ENCODE measurements at regions not wholly inside any gene's neighbourhood (a gene's known extent, or its start where the extent isn't known, plus 50 kb on each side); places are given as distances from the start of the nearest gene placed in this dataset.

DNA sequence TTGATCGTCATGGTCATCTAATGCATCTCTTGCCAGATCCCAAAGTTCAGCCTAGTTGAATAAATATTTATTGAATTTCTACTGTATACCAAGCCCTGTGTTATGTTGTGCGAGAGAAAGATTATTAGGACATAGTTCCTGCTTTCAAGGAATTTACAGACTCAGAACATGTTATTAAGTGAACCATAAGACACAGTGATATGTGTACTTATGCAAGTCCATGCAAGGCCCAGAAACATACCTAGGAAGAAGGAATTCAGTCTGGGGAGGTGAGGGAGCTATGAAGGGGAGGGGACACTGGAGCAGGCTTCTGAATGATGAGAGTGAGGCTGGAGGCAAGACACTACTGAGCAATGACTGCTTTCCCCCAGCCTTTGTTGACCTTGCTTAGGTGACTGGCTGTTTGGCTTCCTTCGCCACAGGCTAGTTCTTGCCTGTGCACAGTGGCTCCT, 81.4 kb downstream of the ACAA2 start:
- ATAC-seq (ENCODE audit: low FRiP score) = no peak
- TF ChIP-seq, protein P1, sequence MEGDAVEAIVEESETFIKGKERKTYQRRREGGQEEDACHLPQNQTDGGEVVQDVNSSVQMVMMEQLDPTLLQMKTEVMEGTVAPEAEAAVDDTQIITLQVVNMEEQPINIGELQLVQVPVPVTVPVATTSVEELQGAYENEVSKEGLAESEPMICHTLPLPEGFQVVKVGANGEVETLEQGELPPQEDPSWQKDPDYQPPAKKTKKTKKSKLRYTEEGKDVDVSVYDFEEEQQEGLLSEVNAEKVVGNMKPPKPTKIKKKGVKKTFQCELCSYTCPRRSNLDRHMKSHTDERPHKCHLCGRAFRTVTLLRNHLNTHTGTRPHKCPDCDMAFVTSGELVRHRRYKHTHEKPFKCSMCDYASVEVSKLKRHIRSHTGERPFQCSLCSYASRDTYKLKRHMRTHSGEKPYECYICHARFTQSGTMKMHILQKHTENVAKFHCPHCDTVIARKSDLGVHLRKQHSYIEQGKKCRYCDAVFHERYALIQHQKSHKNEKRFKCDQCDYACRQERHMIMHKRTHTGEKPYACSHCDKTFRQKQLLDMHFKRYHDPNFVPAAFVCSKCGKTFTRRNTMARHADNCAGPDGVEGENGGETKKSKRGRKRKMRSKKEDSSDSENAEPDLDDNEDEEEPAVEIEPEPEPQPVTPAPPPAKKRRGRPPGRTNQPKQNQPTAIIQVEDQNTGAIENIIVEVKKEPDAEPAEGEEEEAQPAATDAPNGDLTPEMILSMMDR (IDR thresholded peaks at IDR 0.05) = no peak

DNA sequence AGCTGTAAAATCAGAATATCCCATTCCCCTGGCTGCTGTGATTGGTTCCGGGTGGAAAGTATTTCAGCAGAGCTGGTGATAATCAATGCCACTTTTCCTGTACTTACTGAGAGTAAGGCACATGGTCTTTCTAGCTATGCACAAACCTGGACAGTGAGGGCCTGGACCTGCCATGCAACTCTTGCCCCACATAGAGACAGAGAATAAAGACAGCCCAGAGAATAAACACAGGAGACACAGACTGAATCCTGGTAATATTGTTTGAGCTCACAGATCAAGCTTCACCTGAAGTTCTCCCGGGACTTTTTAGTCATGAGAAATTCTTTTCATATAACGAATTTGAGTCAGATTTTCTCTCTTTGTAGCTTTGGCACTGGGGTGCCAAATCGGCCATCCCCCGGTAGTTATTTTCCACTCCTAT, 81.9 kb downstream of the ACAA2 start:
- ATAC-seq (ENCODE audit: low FRiP score) = no peak
- TF ChIP-seq, protein P1 (IDR thresholded peaks at IDR 0.05) = no peak

More for the DNA sequence above, 81.4 kb downstream of the ACAA2 start:
- no peak for DNase-seq (ENCODE audit: low spot score)

DNA sequence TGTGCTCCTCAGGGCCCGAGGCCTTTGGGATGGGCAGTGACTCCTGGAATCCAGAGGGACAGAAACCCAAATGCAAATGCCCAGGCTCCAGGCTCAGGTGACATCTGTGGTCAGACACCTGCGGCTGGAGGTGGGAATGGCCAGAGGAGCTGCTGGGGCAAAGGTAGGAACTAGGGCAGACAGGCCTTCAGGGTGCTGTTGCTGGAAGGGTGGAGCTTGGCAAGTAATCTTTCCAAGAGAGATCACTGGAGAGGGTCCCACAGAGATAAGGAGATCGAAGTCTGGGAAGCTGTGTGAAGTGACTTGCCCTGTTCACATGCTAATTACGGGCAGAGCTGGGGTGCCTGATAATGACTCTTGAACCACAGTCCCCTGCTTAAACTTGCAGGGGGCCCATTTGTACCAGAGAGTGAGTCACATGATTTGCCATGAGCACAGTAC, 82.4 kb downstream of the ACAA2 start:
- ATAC-seq (ENCODE audit: low FRiP score) = no peak
- TF ChIP-seq, protein P1 (IDR thresholded peaks at IDR 0.05) = no peak
- no peak for DNase-seq (ENCODE audit: low spot score)

More for the DNA sequence above, 81.9 kb downstream of the ACAA2 start:
- no peak for DNase-seq (ENCODE audit: low spot score)

DNA sequence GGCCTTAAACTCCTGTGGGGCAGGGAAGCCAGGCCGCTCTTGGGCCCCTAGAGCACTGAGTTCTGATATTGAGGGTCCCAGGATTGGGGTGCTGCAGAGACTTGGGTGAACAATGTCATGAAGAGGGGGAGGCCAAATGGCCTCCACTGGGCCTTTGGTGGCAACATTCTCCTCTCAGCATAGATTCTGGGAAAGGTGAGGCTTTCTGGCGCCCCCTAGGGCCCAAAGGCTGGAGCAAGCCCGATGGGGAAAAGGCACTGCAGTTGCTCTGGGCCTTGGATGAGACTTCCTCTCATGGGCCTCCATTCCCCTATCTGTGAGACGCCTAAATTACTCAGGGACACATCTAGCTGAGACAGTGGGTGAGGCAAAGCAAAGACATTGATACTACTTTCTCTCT, 84.8 kb downstream of the ACAA2 start:
- ATAC-seq (ENCODE audit: low FRiP score) = no peak
- DNase-seq (ENCODE audit: low spot score) = no peak
- TF ChIP-seq, protein P1 (IDR thresholded peaks at IDR 0.05) = peak in 1 of 3 donors; percentile 15

DNA sequence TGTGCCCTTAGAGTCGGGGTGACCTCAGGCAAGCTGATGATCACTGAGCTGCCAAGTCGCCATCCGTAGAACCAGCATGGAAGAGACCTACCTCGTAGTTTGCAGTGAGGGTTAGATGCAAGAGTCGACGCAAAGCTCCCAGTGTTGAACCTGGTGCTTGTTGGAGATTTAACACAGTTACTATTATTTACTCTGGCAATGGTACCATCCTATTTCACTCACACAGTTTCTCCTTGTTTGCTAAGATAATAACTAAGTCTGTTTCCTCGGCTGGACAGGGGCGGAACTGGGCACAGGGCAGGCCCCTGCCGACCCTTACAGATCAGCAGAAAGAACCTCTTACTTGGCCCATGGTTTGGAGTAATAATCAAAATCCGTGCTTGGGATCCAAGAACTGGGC, 85.5 kb downstream of the ACAA2 start:
- DNase-seq (ENCODE audit: low spot score) (no peak), ATAC-seq (ENCODE audit: low FRiP score) (no peak)
- TF ChIP-seq, protein P1 (IDR thresholded peaks at IDR 0.05) = no peak

DNA sequence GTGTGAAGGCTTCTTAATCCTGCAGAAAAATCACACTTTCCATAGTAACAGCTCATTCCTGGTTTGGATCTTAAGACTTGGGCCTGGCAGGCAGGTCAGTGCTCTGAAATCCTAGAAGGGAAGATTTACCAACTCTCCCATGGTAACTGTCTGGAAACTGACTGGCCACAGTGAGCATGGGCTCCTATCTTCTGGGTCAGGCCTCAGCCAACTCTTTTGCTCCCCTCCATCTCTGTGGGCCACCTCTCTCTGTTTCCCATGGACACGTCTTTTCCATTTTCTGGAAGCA, 86.7 kb downstream of the ACAA2 start:
- TF ChIP-seq, protein P1 (IDR thresholded peaks at IDR 0.05) = no peak
- DNase-seq (ENCODE audit: low spot score) (no peak), ATAC-seq (ENCODE audit: low FRiP score) (no peak)

DNA sequence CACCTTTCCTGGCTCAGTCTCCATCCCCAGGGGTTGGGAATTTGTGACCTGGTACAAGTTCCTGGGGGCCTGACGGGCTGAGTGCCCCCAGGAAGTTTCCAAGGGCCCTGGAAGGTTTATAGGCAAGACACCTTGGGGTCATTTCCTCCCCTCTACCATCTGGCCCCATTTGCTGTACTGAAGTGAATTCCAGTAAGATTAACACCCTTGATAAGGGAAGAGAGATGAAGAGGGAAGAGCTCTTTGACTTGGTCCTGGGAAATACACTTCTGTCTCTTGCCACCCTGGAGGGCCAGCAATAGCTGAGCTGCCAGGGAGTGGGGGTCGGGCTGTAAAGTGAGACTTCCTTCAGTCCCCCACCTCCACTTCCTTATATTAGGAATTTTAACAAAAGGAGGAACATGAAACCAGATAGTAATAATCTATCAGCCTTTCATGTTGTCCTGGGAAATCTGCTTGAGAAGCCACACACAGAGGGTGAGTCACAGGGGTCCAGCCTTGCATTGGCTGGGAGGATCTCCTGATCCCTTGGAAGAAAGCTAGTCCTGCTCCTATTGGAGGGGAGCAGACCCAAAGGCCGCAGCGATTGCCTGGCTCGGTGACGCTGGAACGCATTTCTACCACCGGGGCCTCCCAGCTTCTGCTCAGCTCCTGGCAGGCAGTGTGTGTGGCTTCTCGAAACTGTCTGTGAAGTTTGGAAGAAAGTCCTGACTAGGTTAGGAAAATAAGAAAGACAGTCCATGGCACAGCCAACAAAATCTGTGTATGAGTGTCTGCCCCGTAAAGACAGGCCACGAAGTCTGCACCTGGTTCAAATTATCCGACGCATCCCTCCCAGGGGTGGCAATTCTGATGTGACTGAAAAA, 87.3 kb downstream of the ACAA2 start:
- DNase-seq (ENCODE audit: low spot score) (no peak), ATAC-seq (ENCODE audit: low FRiP score) (peak; percentile 78)
- TF ChIP-seq, protein P1 (IDR thresholded peaks at IDR 0.05) = no peak

Measured in omental fat pad (tissue), 3 donors.